KG1 (cell line): ENCODE measurements at regions not wholly inside any gene's neighbourhood (a gene's known extent, or its start where the extent isn't known, plus 50 kb on each side); places are given as distances from the start of the nearest gene placed in this dataset.

Experiments used
- DNase-seq: peaks from one replicate; lab custom pipeline; 2025; lab: John Stamatoyannopoulos, UW

- DNase-seq: no peak
These were observed 66.4 kb upstream of the DUSP22 start for GRCh38 chr6:225907-226306.

- no peak for DNase-seq
These were observed 65.7 kb upstream of the DUSP22 start for GRCh38 chr6:226516-227073.

GRCh38 chr6:227074-227782, 65.1 kb upstream of the DUSP22 start:
- DNase-seq: no peak

- DNase-seq: no peak
These were observed 64.4 kb upstream of the DUSP22 start for GRCh38 chr6:227812-228338.

- no peak for DNase-seq
These were observed 63.2 kb upstream of the DUSP22 start for GRCh38 chr6:228881-229651.

GRCh38 chr6:231779-232178, 60.5 kb upstream of the DUSP22 start:
- DNase-seq: no peak

- no peak for DNase-seq
These were observed 59.2 kb upstream of the DUSP22 start for GRCh38 chr6:232982-233640.

- no peak for DNase-seq
These were observed 57.4 kb upstream of the DUSP22 start for GRCh38 chr6:234706-235372.

GRCh38 chr6:235763-236360, 56.4 kb upstream of the DUSP22 start:
- DNase-seq: no peak

- DNase-seq: no peak
These were observed 55.8 kb upstream of the DUSP22 start for GRCh38 chr6:236519-236918.

GRCh38 chr6:240151-240550, 52.1 kb upstream of the DUSP22 start:
- DNase-seq: no peak

- no peak for DNase-seq
These were observed 50.9 kb upstream of the DUSP22 start for GRCh38 chr6:241336-241865.
